CD4-positive, alpha-beta T cell treated with Interleukin-15 for 1 hour (primary cell): ENCODE measurements at regions not wholly inside any gene's neighbourhood (a gene's known extent, or its start where the extent isn't known, plus 50 kb on each side); places are given as distances from the start of the nearest gene placed in this dataset.

Experiments used
- DNase-seq: peaks from one replicate; pipeline ENCODE4 v3.0.0-alpha.2; 2020

- no peak for DNase-seq
These were observed 95.4 kb downstream of the LSM3 start for GRCh38 chr3:14273901-14274611.

GRCh38 chr3:14274612-14274936 is 96.0 kb downstream of the LSM3 start:
- DNase-seq = no peak

DNA sequence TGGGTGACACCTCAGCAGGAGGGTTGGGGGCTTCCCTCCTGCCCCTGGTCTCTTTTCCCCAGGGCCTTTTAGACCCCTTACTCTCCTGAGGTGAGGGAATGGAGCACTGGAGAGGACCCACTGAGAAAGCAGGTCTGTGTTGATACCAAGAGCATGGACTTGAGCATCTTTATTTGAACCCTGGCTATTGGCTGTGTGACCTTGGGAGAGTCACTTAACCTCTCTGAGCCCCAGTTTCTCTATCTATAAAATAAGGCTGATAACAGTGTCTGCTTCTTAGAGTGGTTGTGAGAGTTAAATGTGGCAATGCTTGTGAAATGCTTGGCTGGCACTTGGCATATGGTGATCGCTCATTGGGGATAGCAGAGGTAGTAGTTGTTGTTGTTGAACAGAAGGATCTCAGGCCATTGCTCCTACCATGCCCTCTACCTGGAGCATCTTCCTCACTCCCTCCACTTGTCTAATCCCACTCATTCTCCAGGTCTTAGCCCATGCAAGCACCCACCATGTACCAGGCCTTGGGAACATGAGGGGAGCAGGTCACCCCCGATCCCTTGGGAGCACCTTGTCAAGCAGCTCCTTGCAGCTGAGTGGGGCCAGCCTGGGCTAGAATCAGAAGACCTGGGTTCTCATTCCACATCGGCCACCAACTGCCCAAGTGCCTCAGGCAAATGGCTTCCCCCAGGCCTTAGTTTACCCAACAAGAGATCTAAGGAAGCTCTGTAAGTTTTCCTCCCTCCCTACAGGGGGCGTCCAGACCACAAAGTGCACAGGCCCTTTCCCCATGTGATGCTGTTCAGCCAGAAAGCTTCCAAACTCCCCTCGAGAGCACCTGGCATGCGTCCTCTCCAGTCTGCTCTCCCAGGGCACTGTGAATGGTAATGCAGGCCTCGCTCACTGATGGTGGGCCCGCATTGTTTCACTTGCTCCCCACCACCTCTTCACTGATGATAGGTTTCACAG is 96.7 kb downstream of the LSM3 start:
- DNase-seq = no peak

- no peak for DNase-seq
These were observed 97.6 kb downstream of the LSM3 start for GRCh38 chr3:14275962-14276909.

DNA sequence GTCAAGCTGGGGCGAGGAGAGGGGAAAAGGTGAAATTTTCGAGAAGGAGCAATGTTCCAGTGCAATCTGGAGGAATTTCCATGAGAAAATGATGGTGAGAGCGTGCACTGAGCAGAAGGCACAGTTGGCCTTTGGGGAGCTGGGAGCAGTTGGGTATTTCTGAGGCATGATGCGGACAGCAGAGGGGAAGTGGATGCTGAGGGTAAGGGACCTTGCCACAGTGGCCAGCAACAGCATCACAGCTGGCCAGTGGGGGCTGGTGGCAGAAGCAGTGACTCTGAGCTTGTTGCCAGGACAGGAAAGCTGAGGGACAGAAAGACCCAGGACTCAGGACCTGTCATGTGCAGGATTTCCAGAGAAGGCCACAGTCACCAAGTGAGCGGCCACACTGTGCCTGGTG is 98.9 kb downstream of the LSM3 start:
- no peak for DNase-seq

GRCh38 chr3:14278265-14278798 is 99.7 kb downstream of the LSM3 start:
- DNase-seq = no peak

- no peak for DNase-seq
These were observed 100.4 kb downstream of the LSM3 start for GRCh38 chr3:14278799-14279625.

- DNase-seq = no peak
These were observed 101.0 kb downstream of the LSM3 start for GRCh38 chr3:14279626-14280061.

- no peak for DNase-seq
These were observed 101.7 kb downstream of the LSM3 start for GRCh38 chr3:14280326-14280725.

DNA sequence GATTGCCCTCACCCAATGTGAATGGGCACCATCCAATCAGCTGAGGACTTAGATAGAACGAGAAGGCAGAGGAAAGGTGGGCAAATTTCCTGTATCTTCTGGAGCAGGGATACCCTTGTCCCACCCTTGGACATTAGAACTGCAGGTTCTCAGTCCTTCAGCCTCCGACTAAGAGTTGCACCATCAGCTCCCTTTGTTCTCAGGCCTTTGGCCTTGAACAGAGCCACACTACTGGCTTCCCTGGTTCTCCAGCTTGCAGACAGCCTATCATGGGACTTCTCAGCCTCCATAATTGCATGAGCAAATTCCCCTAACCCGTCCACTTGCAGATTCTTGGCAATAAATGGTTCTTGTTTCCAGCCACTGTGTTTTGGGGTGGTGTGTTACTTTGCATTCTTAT is 102.4 kb downstream of the LSM3 start:
- no peak for DNase-seq

GRCh38 chr3:14282001-14282705 is 103.5 kb downstream of the LSM3 start:
- DNase-seq = no peak

DNA sequence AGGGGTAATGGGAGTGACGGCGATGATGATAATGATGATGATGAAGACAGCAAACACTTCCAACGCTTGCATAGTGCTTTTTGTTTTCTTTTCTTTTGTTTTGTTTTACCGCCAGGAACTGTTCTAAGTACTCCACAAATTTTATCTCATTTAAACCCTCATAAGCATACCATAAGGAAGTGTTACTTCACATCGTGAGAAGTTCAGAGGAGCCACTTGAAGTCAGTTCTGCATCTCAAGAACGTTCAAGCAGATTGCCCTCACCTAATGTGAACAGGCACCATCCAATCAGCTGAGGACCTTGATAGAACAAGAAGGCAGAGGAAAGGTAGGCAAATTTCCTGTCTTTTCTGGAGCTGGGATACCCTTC is 104.1 kb downstream of the LSM3 start:
- DNase-seq = no peak

- no peak for DNase-seq
These were observed 104.6 kb downstream of the LSM3 start for GRCh38 chr3:14283092-14283812.

DNA sequence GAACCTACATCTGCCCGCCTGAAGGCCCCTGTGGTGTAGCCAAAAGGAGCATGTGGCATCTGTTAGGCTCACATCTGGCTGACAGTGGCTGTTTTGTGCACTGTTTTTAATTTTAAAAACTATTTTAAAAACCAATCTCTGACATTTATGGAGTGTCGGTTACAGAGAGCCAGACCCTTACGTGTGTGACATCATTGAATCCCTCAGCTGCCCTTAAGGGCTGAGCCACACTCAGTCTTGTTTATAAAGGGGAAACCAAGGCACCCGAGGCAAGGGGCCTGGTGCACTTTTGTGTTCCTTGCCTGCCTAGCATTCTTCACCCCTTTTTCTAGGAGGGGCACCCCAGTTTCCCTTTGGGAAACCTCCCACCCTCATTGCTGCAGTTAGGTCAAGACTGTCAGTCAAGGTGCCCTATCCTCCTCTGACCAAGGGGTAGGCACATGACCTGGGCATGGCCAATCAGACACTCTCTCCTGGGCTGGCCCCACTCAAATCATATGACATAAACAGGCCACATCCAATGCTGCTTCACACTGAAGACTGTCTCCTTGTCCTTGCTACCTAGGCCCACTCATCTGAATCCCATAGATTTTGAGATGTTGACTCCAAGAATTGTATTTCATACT is 105.3 kb downstream of the LSM3 start:
- no peak for DNase-seq

DNA sequence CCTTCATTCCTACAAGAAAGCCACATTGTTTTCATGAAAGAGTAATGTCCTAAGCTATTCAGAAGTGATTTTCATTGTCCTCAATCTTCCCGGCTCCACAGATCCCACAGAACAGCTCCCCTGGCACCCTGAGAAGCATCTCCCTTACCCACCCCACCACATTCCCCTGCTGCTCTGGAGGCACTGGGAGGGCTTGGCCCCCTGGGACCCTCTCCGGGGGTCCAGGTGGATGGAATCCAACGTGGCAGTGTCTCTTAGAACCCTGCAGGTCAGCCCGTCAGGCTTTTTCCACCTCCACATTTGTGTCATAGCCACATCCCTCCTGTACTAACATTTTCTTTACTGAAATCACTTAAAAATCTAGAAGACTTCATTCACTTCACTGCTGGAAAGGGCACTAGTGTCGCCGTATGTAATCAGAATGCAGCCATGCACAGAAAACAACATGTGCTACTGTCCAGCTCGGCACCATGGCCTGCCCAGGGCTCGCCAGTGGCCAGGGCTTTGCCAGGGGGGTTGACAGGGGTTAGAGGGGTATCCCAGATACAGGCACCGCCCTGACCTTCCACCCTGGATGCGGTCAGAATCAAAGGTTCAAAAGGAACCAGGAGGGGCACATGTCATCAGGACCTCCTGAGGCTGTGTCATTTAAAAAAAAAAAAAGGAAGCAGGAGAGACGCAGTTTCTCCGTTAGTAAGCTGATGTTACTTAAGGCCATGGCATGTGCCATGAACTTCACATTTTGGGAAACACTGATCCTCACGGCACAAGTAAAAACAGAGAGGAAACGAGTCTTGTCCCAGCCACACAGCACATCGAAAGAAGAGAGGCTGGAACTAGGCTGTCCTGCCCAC is 106.3 kb downstream of the LSM3 start:
- DNase-seq = no peak

DNA sequence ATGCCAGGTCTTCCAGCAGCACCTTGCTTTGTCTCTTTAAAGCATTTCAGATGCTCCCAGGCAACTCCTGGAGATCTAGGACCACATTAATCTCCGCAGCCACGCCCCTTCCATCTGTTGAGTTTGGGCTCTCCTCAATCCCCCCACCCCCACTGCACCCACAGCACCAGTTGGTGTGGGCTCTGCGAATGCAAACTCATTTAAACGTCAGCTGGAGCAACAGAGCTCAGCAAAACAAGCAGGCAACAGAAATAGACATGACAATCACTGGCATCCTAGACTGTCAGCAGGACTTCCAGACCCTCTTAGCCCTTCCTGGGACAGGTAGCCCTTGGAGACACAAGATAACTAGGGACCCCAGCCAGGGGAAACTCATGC is 106.9 kb downstream of the LSM3 start:
- DNase-seq = no peak

GRCh38 chr3:14286887-14287500 is 108.4 kb downstream of the LSM3 start:
- no peak for DNase-seq

DNA sequence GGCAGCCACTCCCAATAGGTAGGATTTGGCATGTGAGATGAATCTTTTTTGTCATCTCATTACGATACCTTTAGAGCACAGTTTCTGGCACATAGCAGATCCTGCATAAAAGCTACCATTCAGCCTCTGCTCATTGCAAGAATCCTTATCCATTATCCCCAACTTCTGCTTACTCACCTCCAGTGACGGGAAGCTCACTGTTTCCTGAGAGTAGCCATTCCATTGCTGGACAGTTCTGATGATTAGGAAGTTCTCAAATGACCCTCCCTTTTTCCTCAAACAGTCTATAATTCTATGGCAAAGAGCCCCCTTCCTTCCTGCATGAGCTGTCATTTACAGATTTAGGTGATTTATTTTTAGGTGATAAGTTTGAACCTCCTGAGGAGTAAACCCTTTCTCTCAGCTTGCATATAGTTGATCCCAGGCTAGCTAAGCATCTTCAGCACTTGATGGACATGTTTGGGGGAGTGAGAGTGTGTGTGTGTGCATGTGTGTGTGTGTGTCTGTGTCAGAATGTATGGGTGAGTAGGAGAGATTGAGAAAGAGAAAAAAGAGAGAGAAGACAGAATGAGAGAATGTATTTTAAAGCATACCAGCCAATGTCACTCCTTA is 109.7 kb downstream of the LSM3 start:
- no peak for DNase-seq
